ENCODE measurements at regions not wholly inside any gene's neighbourhood (a gene's known extent, or its start where the extent isn't known, plus 50 kb on each side); places are given as distances from the start of the nearest gene placed in this dataset.

GRCh38 chr11:95595541-95595940 lies 194.0 kb downstream of the FAM76B start:
- no peak overlapping the region for H4K5ac ChIP-seq (ENCODE audit: insufficient read length, low read depth, low read length)
- no peak overlapping the region for H3K23ac ChIP-seq (ENCODE audit: insufficient read length, low read depth, low read length)
- H2BK5ac ChIP-seq (ENCODE audit: insufficient read length, low read length): no peak overlapping the region
- no peak overlapping the region for H2BK20ac ChIP-seq (ENCODE audit: low read depth, low read length, poor library complexity, severe bottlenecking)
- Mint-ChIP-seq H3K27ac (no peak overlapping the region), H3K4me3 (no peak overlapping the region), H3K4me1 (peaks cover 9 to 10% of the 10 kb centered on the region in 2 experiments), H3K27me3 (ENCODE audit: low read depth) (peaks cover 7% of the 10 kb centered on the region), H3K36me3 (ENCODE audit: insufficient read depth in 1 of 3, low read depth in 3 of 3) (no peaks in the 10 kb centered on the region), H3K9me3 (no peaks in the 10 kb centered on the region)
- H3K9me3 ChIP-seq (ENCODE audit: control insufficient read depth, low read depth, low read length): no peaks in the 10 kb centered on the region
- no peak overlapping the region for H3K14ac ChIP-seq (ENCODE audit: insufficient read depth, low read length)
- H3K27ac ChIP-seq (ENCODE audit: insufficient read length, low read depth, low read length): no peak overlapping the region
- DNase-seq: no peak
- no peak overlapping the region for H3K4me2 ChIP-seq (ENCODE audit: insufficient read depth, insufficient read length, low read length)
- no peaks in the 10 kb centered on the region for H3K4me1 ChIP-seq (ENCODE audit: insufficient read depth, low read length)
- no peak overlapping the region for H3K56ac ChIP-seq (ENCODE audit: insufficient read length, low read depth, low read length)
- no peak overlapping the region for H3T11ph ChIP-seq (ENCODE audit: low read length)
- no CpG with 5 or more reads among the region's 3 CpGs for WGBS (ENCODE audit: extremely low coverage, insufficient read length, low lambda C conversion rate)
- no peaks in the 10 kb centered on the region for H3K79me1 ChIP-seq (ENCODE audit: insufficient read depth, low read depth, low read length, poor library complexity, severe bottlenecking)
- H3K9ac ChIP-seq (ENCODE audit: extremely low read depth, insufficient read length, low read length): no peak overlapping the region
- H2BK12ac ChIP-seq (ENCODE audit: insufficient read length, low read depth, low read length): no peak overlapping the region
- H3K4ac ChIP-seq (ENCODE audit: low read depth, low read length): no peak overlapping the region
- no peak overlapping the region for H2BK15ac ChIP-seq (ENCODE audit: low read depth, low read length)
- no peak overlapping the region for H4K8ac ChIP-seq (replicated peaks; ENCODE audit: insufficient read length, low read depth, low read length)
- H2BK120ac ChIP-seq (ENCODE audit: low read depth, low read length, poor library complexity, severe bottlenecking): no peak overlapping the region
- TF ChIP-seq CTCF (conservative IDR thresholded peaks at IDR 0.05): no peak
- H3K18ac ChIP-seq (ENCODE audit: insufficient read length, low read depth, low read length): no peak overlapping the region
- H3K23me2 ChIP-seq (ENCODE audit: insufficient read length, low read depth, low read length, poor library complexity, severe bottlenecking): no peaks in the 10 kb centered on the region
- H4K20me1 ChIP-seq (ENCODE audit: control insufficient read depth, insufficient read depth, insufficient read length): no peaks in the 10 kb centered on the region
- H2AK5ac ChIP-seq (ENCODE audit: insufficient read length, low read length): no peak overlapping the region
- no peaks in the 10 kb centered on the region for H3K27me3 ChIP-seq (ENCODE audit: insufficient read depth, low read length)
- H4K91ac ChIP-seq (ENCODE audit: insufficient read length, low read depth, low read length): no peak overlapping the region
- H3K79me2 ChIP-seq (ENCODE audit: insufficient read depth, low read length): no peaks in the 10 kb centered on the region
- no peak overlapping the region for H2AFZ ChIP-seq (ENCODE audit: low read length)
